Activated gamma-delta T cell (primary cell): ENCODE measurements at regions not wholly inside any gene's neighbourhood (a gene's known extent, or its start where the extent isn't known, plus 50 kb on each side); places are given as distances from the start of the nearest gene placed in this dataset.
"Not testable (repeated sequence)": the region's sequence is repeated elsewhere in the genome, so short reads cannot be mapped to it uniquely, and the experiment has no call there.

ENCODE experiments used
- DNase-seq: peaks from one replicate; lab custom pipeline; 2025; lab: John Stamatoyannopoulos, UW

DNA sequence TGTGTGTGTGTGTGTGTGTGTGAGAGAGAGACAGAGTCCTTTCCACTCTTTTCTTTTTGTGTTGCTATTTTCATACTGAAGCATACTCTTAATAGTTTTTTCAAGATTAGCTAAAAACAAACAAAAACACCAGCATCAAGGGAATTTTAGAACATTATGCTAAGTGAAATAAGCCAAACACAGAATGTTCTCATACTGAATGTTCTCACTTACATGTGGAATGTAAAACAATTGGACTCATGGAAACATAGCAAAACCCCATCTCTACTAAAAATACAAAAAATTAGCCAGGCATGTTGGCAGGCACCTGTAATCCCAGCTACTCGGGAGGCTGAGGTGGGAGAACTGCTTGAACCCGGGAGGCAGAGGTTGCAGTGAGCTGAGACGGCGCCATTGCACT lies 193.4 kb downstream of the XPNPEP1 start:
- DNase-seq, result not testable (repeated sequence)

DNA sequence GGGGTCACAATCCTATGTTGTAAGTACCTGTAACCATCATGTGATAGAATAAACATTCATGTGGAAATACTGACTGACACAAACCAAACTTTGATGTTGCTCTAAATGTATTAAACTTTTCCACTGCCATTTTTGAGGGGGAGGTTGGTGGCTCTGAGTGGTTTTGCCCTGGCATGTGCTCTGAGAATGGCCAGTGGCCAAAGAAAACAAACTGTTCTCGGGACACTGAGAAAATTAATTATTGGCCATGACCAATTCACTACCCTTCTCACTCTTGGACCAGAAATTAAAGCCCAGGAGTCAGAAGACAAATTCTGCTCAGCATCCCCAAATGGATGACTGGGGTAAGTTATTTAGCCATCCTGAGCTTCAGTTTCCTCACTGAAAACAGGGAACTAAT lies 195.9 kb downstream of the XPNPEP1 start:
- no peak for DNase-seq

DNA sequence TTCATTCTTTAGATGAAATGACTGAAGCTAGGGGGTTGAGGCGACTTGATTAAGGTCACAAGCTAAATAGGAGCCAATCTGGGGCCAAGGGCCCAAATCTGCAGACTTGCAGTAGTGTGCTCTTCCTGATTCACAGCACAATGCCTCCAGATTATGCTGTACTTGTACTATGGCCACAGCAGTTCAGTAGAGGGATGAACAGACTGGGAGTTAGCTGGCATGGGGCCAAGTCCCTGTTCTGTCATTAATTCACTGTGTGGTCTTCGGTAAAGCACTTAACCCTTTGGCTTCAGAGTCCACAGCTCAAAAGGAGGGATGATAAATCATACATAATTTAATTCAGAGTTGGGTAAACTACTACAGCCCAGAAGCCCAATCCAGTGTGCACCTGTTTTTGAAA lies 196.8 kb downstream of the XPNPEP1 start:
- no peak for DNase-seq

DNA sequence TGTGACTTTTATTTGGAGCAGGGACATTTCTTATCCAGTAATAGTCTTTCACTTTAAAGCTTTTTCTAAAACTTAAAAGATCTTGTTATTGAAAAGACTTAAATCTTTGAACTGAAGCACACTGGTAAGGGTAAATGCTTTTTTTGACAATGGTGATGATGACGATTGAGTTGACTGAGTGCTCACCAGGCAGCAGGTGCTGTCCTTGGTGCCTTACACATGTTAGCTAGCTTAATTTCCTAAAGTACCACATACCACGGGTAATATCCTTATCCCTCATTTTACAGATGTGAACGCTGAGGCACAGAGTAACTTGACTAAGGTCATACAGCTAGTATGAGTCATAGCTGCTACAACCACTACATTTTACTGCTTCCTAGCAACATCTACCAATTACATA lies 200.0 kb downstream of the XPNPEP1 start:
- DNase-seq, result no peak

- no peak for DNase-seq
Measured at GRCh38 chr10:109721453-109722064, 201.8 kb downstream of the XPNPEP1 start.

DNA sequence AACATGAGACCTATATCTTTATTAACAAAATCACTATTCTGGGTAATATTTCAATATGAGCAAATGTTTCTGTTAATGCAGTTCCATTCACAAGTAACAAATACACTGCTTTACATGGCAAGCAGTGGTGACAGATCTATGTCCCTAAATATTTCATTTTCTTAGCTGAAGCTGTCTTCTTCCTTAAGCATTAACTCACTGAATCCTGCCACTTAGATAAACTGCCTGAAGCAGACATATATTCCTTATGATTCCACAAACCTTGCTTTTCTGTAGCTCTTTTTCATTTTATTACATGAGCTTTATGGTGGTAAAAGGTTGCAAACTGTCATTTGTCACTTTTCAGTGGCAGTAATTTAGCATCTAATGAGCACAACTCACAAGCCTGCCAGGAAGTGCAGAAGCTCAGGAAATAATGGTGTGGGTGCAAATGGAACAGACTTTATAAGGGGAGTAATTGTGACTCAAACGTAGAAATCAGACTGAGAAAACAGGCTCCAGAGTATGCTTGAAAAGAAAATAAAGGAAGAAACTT lies 217.2 kb downstream of the XPNPEP1 start:
- no peak for DNase-seq

DNA sequence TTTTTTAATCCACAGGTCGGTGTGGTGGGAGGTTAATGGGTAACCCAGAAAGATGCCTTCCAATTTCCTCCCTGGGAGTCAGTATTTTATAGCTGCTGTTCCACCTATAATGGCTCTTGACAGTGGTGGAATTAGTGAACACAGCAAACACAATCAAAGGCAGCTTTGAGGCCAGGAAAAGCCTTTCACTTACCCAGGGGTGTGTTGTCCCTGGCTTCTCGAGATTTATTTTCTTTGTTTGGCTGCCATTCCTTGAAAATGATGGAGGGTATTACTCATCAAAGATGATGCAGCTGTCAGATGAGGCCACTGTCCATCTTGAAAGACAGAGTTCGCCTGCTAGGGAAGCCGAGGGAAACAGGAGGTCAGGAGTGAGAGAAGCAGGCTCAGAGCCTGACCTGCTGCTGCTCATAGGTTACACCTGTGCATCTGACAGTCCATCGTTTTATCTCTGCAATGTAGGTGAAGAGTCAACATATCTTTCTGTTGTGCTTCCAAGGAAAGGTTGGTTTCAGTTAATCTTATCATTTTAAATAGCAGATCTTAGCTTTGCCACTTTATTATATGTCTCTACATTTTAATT lies 221.6 kb downstream of the XPNPEP1 start:
- no peak for DNase-seq

GRCh38 chr10:109698882-109699664 lies 224.2 kb downstream of the XPNPEP1 start:
- no peak for DNase-seq

GRCh38 chr10:109698086-109698485 lies 225.2 kb downstream of the XPNPEP1 start:
- no peak for DNase-seq

DNA sequence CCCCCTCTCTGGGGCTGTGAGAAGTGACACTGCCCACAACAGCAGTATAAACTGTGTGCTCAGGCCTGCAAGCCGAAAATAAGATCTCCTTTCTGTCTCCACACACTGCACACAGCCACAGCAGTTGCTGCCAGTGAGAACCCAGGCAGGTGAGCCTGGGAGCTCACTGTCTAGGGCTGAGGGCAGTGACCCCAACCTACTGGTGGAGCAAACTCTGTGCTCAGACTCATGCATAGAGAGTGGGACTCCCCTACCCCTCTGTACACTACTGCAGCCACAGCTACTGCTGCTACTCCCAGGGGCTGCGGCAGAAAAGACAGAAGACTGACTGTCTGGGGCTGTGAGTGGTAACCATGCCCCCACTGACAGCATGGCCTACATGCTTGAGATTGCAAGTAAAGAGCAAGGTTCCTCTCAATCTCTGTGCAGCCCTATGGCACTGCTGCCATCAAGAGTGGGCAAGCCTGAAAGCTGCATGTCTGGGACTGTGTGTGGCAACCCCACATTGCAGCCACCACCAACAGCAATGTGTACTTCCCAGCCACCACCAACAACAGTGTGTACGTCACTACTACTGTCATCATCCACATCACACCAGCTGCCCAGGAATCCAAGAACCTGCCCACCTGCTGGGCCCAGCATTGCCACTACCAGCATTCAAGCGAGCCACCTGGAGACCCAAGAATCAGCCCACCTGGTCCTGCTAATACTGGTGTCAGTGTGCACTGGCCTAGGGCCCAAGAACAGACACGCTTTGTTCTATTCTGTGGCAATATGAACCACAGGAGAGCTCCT lies 226.1 kb downstream of the XPNPEP1 start:
- DNase-seq, result no peak

- no peak for DNase-seq
Measured at GRCh38 chr10:109696462-109696861, 226.8 kb downstream of the XPNPEP1 start.

GRCh38 chr10:109695988-109696387 lies 227.3 kb downstream of the XPNPEP1 start:
- no peak for DNase-seq

DNA sequence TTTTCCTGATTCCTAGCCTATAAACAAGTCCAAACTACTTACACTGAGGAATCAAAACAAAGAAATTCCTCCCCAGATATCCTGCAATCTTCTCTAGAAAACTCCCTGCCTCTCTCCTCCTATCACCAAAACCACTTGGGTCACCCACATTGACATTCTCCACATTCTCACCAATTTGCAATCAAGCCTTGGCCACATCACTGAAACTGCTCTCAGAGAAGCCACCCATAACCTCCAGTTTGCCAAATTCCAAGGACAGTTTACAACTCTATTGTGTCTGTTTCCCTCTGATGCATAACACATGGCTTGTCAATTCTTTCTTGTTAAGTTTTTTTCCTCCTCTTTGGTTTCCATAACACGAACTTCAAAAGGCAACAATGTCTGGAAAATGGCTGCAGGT lies 233.5 kb downstream of the XPNPEP1 start:
- DNase-seq, result no peak

GRCh38 chr10:109679478-109679877 lies 243.8 kb downstream of the XPNPEP1 start:
- DNase-seq, result no peak

GRCh38 chr10:109678857-109679256 lies 244.5 kb downstream of the XPNPEP1 start:
- no peak for DNase-seq

DNA sequence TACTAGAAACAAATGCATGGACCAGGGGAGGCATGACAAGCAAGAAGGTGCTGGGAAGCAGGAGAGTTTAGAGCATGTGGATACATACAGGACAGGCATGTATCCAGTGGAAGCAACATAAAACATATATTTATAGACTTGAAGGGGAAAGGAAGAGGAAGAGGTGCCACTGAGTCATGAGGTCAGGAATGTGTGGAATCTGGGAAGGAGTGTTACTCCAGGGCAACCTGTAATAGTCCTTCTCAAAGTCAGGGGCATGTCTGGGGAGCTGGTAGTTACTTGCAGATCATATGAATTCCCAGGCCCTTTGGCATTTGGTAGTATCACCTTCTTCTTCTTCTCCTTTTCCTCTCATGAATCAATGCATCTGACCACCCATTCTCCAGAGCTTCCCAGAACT lies 246.6 kb downstream of the XPNPEP1 start:
- DNase-seq, result no peak

DNA sequence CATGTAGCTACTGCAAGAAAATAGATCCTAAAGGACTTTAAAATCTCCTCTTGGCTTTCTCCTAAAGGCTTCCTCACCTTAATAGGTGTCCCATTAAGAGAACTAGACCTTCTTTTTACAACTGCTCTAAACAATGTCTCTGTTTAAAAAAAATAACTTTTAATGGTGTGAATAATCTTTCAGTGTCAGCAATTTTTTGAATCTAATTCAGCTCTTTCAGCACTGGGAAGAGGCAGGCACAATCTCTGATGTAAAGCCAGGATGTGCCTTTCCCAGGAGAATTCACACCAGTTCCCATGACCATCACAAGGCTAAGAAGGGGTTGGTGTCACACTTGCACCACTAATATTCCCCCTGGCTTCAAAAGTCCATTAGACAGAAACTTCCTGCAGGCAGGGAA lies 254.6 kb downstream of the XPNPEP1 start:
- DNase-seq, result no peak

- no peak for DNase-seq
Measured at GRCh38 chr10:109668154-109668665, 255.1 kb downstream of the XPNPEP1 start.

GRCh38 chr10:109665321-109665720 lies 258.0 kb downstream of the XPNPEP1 start:
- no peak for DNase-seq

GRCh38 chr10:109664554-109664953 lies 258.8 kb downstream of the XPNPEP1 start:
- DNase-seq, result no peak

DNA sequence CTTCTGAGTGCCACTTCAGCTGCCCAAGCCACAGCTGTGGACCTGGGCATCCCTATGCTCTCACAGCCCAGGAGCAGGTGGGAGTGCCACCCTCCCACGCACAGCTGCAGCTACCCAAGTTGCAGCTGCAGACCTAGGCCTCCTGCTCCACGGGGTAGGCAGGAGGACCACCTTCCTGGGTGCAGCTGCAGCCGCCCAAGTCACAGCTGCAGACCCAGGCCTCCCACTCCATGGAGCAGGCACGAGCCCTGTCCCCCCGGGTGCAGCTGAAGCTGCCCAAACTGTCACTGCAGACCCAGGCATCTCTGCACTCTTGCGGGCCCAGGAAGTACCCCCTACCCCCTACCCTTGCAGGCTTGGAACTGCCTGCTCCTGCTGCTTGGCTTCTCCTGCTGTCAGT lies 260.2 kb downstream of the XPNPEP1 start:
- DNase-seq, result no peak

DNA sequence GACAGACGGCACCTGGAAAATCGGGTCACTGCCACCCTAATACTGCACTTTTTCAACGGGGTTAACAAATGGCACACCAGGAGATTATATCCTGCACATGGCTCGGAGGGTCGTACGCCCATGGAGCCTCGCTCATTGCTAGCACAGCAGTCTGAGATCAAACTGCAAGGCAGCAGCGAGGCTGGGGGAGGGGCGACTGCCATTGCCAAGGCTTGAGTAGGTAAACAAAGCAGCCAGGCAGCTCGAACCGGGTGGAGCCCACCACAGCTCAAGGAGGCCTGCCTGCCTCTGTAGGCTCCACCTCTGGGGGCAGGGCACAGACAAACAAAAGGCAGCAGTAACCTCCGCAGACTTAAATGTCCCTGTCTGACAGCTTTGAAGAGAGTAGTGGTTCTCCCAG lies 270.7 kb downstream of the XPNPEP1 start:
- DNase-seq, result not testable (repeated sequence)
